ENCODE measurements at regions not wholly inside any gene's neighbourhood (a gene's known extent, or its start where the extent isn't known, plus 50 kb on each side); places are given as distances from the start of the nearest gene placed in this dataset.

DNA sequence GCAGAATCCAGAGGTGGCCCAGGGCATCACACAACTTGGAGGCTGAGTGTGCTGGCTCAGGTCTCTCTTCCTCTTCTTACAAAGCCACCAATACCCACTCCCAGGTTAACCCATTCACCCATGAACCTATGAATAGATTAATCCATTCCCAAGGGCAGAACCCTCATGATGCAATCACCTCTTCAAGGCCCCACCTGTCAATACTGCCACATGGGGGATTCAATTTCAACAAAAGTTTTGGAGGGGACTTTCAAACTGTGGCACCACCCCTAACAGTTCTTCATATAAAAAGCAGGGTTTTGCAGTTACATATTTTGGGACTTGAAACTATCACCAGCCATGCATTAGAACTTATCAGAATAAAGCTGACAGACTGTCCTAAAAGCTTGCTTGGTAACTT, 193.6 kb upstream of the RNF32 start:
- H3K4me1 ChIP-seq (ENCODE audit: insufficient read depth, low read length), result no peaks in the 10 kb centered on the region; the same call in 1 of the 2 replicates
- H3K9ac ChIP-seq (ENCODE audit: low read depth, low read length), result no peak overlapping the region
- no peak overlapping the region for H3K27ac ChIP-seq (ENCODE audit: low read depth, low read length)
- H3K9me3 ChIP-seq (ENCODE audit: insufficient read depth, low read depth, low read length), result no peaks in the 10 kb centered on the region
- no peaks in the 10 kb centered on the region for H3K36me3 ChIP-seq (ENCODE audit: insufficient read depth, low read length)
- H3K27me3 ChIP-seq (ENCODE audit: insufficient read depth, low read length), result no peaks in the 10 kb centered on the region
- H3K4me3 ChIP-seq (ENCODE audit: low read length), result no peak overlapping the region

DNA sequence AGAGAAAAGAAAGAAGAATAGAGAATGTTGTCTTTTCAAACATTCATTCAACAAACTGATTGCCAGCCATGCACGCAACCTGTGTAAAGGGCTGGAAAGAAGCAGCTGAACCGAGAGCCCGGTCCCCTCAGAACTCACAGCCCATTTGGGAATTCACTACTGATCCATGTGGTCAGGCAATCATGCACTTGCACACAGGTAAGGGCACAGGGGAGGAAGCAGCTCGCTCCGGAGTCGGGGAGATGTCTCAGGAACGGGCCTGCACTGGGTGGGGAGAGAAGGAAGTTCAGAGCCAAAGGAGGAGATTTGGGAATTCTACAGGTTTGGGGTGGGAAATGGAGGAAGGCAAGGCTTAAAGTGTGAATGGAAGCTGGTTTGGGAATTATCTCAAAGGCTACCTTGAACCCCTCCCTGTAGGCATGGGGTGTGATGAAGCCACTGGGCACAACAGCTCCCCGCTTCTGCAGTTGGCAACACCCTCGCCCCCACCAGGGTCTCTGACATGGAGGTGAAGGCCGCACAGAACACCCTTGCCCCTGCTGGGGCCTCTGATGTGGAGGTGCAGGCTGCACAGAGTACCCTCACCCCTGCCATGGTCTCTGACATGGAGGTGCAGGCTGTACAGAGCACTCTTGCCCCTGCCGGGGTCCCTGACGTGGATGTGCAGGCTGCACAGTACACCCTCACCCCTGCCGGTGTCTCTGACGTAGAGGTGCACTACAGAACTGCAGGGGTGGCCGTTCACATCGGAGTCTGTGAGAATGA, 194.4 kb upstream of the RNF32 start:
- Histone ChIP-seq H3K4me3 (ENCODE audit: low read length) (no peak overlapping the region), H3K4me1 (ENCODE audit: insufficient read depth, low read length) (no peaks in the 10 kb centered on the region; the same call in 1 of the 2 replicates), H3K27me3 (ENCODE audit: insufficient read depth, low read length) (no peaks in the 10 kb centered on the region), H3K36me3 (ENCODE audit: insufficient read depth, low read length) (no peaks in the 10 kb centered on the region), H3K27ac (ENCODE audit: low read depth, low read length) (no peak overlapping the region), H3K9ac (ENCODE audit: low read depth, low read length) (no peak overlapping the region), H3K9me3 (ENCODE audit: insufficient read depth, low read depth, low read length) (no peaks in the 10 kb centered on the region)
- 89% methylated on average over 16 of the region's 16 CpGs for WGBS

- Histone ChIP-seq H3K27ac (ENCODE audit: low read depth, low read length) (no peak overlapping the region), H3K9me3 (ENCODE audit: insufficient read depth, low read depth, low read length) (no peaks in the 10 kb centered on the region), H3K27me3 (ENCODE audit: insufficient read depth, low read length) (no peaks in the 10 kb centered on the region), H3K4me1 (ENCODE audit: insufficient read depth, low read length) (no peaks in the 10 kb centered on the region; the same call in 1 of the 2 replicates), H3K36me3 (ENCODE audit: insufficient read depth, low read length) (no peaks in the 10 kb centered on the region), H3K9ac (ENCODE audit: low read depth, low read length) (no peak overlapping the region), H3K4me3 (ENCODE audit: low read length) (no peak overlapping the region)
- 80% methylated on average over 10 of the region's 10 CpGs for WGBS
Measured at GRCh38 chr7:156442516-156442915, 198.1 kb upstream of the RNF32 start.

GRCh38 chr7:156440456-156440855, 200.1 kb upstream of the RNF32 start:
- H3K4me1 ChIP-seq (ENCODE audit: insufficient read depth, low read length), result no peaks in the 10 kb centered on the region; the same call in 1 of the 2 replicates
- no peak overlapping the region for H3K27ac ChIP-seq (ENCODE audit: low read depth, low read length)
- 93% methylated on average over 13 of the region's 13 CpGs for WGBS
- no peak overlapping the region for H3K4me3 ChIP-seq (ENCODE audit: low read length)
- H3K27me3 ChIP-seq (ENCODE audit: insufficient read depth, low read length), result no peaks in the 10 kb centered on the region
- H3K9me3 ChIP-seq (ENCODE audit: insufficient read depth, low read depth, low read length), result no peaks in the 10 kb centered on the region
- no peaks in the 10 kb centered on the region for H3K36me3 ChIP-seq (ENCODE audit: insufficient read depth, low read length)
- no peak overlapping the region for H3K9ac ChIP-seq (ENCODE audit: low read depth, low read length)

DNA sequence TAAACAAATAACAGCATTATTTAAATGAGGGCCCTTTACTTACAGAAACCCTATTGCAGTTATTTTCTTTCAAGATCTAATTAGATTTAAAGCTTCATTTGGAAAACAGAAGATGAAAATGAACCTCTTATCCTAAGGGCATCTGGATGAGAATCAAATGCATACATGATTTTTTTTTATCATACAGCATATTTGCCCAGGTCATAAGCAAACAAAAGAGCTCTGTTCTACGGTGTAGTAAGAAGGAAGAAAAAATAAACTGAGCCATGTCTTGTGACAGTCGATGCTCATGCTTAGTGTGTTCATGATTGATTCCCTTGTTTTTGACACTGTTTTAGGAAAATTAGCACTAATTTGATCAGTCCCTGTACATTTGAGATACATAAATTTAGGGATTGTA, 202.6 kb upstream of the RNF32 start:
- Histone ChIP-seq H3K4me3 (ENCODE audit: low read length) (no peak overlapping the region), H3K36me3 (ENCODE audit: insufficient read depth, low read length) (no peaks in the 10 kb centered on the region), H3K9ac (ENCODE audit: low read depth, low read length) (no peak overlapping the region), H3K9me3 (ENCODE audit: insufficient read depth, low read depth, low read length) (no peaks in the 10 kb centered on the region), H3K4me1 (ENCODE audit: insufficient read depth, low read length) (no peaks in the 10 kb centered on the region; the same call in 1 of the 2 replicates), H3K27me3 (ENCODE audit: insufficient read depth, low read length) (no peaks in the 10 kb centered on the region), H3K27ac (ENCODE audit: low read depth, low read length) (no peak overlapping the region)
- 89% methylated on average over 2 of the region's 2 CpGs for WGBS

GRCh38 chr7:156437021-156437614, 203.5 kb upstream of the RNF32 start:
- no peaks in the 10 kb centered on the region for H3K9me3 ChIP-seq (ENCODE audit: insufficient read depth, low read depth, low read length)
- no peak overlapping the region for H3K27ac ChIP-seq (ENCODE audit: low read depth, low read length)
- H3K9ac ChIP-seq (ENCODE audit: low read depth, low read length), result no peak overlapping the region
- H3K27me3 ChIP-seq (ENCODE audit: insufficient read depth, low read length), result no peaks in the 10 kb centered on the region
- H3K4me1 ChIP-seq (ENCODE audit: insufficient read depth, low read length), result no peaks in the 10 kb centered on the region
- no peak overlapping the region for H3K4me3 ChIP-seq (ENCODE audit: low read length)
- H3K36me3 ChIP-seq (ENCODE audit: insufficient read depth, low read length), result no peaks in the 10 kb centered on the region
- 96% methylated on average over 8 of the region's 8 CpGs for WGBS

DNA sequence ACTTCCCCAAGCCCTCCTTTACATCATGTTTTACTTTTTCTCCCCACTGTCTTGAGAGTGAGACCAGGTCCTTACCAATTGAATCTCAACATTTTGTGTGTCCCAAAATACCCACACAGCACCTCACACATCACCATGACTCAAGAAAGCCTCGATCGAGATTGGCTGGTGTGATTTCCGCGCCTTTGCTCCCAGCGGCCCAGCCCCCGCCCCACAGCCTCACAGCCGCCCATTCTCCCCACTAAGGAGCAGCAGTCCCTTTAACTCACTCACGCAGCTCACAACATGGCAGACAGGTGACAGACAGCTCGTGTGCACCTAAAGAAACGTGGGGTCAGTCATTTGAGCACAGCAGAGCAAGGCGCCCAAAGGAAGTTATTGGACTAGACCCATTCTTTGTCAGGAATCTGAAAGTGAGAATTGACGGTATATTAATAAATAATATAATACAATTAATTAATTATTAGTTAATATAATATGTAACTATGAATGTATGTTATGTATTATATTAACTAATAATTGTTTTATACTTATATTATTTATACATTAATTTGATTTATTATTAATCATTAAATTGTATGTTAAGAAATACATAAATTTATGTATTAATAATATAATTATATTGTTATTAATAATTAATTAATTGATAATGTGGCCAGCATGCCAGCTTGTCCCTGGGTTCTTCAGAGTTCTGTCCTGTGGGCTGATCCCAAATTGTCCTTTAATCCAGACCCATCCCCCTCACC, 204.9 kb upstream of the RNF32 start:
- Histone ChIP-seq H3K27me3 (ENCODE audit: insufficient read depth, low read length) (no peaks in the 10 kb centered on the region), H3K4me1 (ENCODE audit: insufficient read depth, low read length) (no peaks in the 10 kb centered on the region), H3K27ac (ENCODE audit: low read depth, low read length) (no peak overlapping the region), H3K9me3 (ENCODE audit: insufficient read depth, low read depth, low read length) (no peaks in the 10 kb centered on the region), H3K9ac (ENCODE audit: low read depth, low read length) (no peak overlapping the region), H3K36me3 (ENCODE audit: insufficient read depth, low read length) (no peaks in the 10 kb centered on the region), H3K4me3 (ENCODE audit: low read length) (no peak overlapping the region)
- 88% methylated on average over 11 of the region's 12 CpGs for WGBS

GRCh38 chr7:156434706-156435105, 205.9 kb upstream of the RNF32 start:
- no peak overlapping the region for H3K27ac ChIP-seq (ENCODE audit: low read depth, low read length)
- WGBS, result 75% methylated on average over 5 of the region's 5 CpGs

DNA sequence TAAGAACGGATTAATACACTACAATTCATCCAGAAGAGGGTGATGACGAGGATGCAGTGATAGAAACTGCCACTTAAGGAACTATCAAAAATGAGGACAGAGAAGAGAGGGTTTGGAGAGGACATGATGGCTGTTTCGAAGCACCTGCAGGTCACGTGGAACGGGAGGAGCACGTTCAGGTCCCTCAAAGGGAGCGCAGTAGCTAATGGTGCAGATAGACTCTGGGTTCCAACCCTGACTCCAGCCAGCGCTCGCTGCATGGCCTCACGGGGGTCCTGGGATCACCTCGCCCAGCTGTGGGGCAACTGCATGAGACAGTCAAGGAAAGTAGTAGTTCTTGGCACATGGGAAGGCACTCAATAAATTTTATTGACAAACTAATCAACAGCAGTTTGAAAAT, 208.6 kb upstream of the RNF32 start:
- Histone ChIP-seq H3K9me3 (ENCODE audit: insufficient read depth, low read depth, low read length) (no peaks in the 10 kb centered on the region), H3K27me3 (ENCODE audit: insufficient read depth, low read length) (no peaks in the 10 kb centered on the region), H3K36me3 (ENCODE audit: insufficient read depth, low read length) (no peaks in the 10 kb centered on the region), H3K27ac (ENCODE audit: low read depth, low read length) (no peak overlapping the region), H3K9ac (ENCODE audit: low read depth, low read length) (no peak overlapping the region), H3K4me3 (ENCODE audit: low read length) (no peak overlapping the region), H3K4me1 (ENCODE audit: insufficient read depth, low read length) (no peaks in the 10 kb centered on the region)
- WGBS, result 94% methylated on average over 11 of the region's 11 CpGs

More at GRCh38 chr7:156434706-156435105, 205.9 kb upstream of the RNF32 start:
- H3K27me3 ChIP-seq (ENCODE audit: insufficient read depth, low read length), result no peaks in the 10 kb centered on the region
- no peak overlapping the region for H3K4me3 ChIP-seq (ENCODE audit: low read length)
- no peaks in the 10 kb centered on the region for H3K36me3 ChIP-seq (ENCODE audit: insufficient read depth, low read length)
- no peaks in the 10 kb centered on the region for H3K9me3 ChIP-seq (ENCODE audit: insufficient read depth, low read depth, low read length)
- no peaks in the 10 kb centered on the region for H3K4me1 ChIP-seq (ENCODE audit: insufficient read depth, low read length)
- no peak overlapping the region for H3K9ac ChIP-seq (ENCODE audit: low read depth, low read length)

GRCh38 chr7:156430109-156430508, 210.5 kb upstream of the RNF32 start:
- Histone ChIP-seq H3K9me3 (ENCODE audit: insufficient read depth, low read depth, low read length) (no peaks in the 10 kb centered on the region), H3K9ac (ENCODE audit: low read depth, low read length) (no peak overlapping the region), H3K36me3 (ENCODE audit: insufficient read depth, low read length) (no peaks in the 10 kb centered on the region), H3K4me1 (ENCODE audit: insufficient read depth, low read length) (no peaks in the 10 kb centered on the region), H3K27me3 (ENCODE audit: insufficient read depth, low read length) (no peaks in the 10 kb centered on the region), H3K4me3 (ENCODE audit: low read length) (no peak overlapping the region), H3K27ac (ENCODE audit: low read depth, low read length) (no peak overlapping the region)
- WGBS, result 93% methylated on average over 7 of the region's 7 CpGs

DNA sequence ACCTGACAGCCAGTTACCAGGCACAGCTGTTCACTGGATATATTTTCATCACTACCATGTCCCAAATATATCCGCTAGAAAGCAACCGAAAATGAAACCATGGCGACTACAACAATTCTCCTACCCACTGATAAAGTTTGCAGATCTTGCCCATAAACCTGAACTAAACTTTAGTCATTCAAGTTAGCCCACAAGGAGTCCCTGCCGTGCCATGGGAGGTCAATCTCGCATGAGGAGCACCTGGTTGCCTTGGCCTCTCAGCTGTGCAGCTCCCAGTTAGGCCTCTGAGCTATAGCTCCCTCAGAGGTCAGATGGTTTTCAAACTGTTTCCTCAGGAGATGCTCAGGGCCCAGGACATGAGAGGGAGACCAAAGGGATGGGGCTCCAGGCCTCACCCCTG, 211.1 kb upstream of the RNF32 start:
- H3K27me3 ChIP-seq (ENCODE audit: insufficient read depth, low read length), result no peaks in the 10 kb centered on the region
- no peaks in the 10 kb centered on the region for H3K4me1 ChIP-seq (ENCODE audit: insufficient read depth, low read length)
- H3K9ac ChIP-seq (ENCODE audit: low read depth, low read length), result no peak overlapping the region
- H3K27ac ChIP-seq (ENCODE audit: low read depth, low read length), result no peak overlapping the region
- WGBS, result 95% methylated on average over 5 of the region's 5 CpGs
- H3K9me3 ChIP-seq (ENCODE audit: insufficient read depth, low read depth, low read length), result no peaks in the 10 kb centered on the region
- H3K36me3 ChIP-seq (ENCODE audit: insufficient read depth, low read length), result no peaks in the 10 kb centered on the region
- no peak overlapping the region for H3K4me3 ChIP-seq (ENCODE audit: low read length)

Data from HUES64 (cell line).